H1 (cell line): ENCODE measurements at regions not wholly inside any gene's neighbourhood (a gene's known extent, or its start where the extent isn't known, plus 50 kb on each side); places are given as distances from the start of the nearest gene placed in this dataset.

ENCODE experiments used
- CTCF ChIA-PET: fragments of 300-600 bp; sonication (Branson Sonifier 250); formaldehyde crosslinking; loops from one replicate; lab custom pipeline; 2021; ENCODE audit not compliant: partially characterized antibody; lab: Charles Lee
- POLR2A ChIA-PET: fragments of 300-600 bp; sonication (Branson Sonifier 250); formaldehyde crosslinking; loops from one replicate; lab custom pipeline; 2021; ENCODE audit warnings: inconsistent platforms; ENCODE audit not compliant: partially characterized antibody; lab: Charles Lee
- DNase-seq, 2 experiments: peaks; one replicate each; pipeline versions ENCODE4 v3.0.0 to v3.0.0-alpha.2; 2010 to 2022; ENCODE audit warnings: low spot score in 2 of 2, low read depth in 1 of 2, mixed read lengths in 1 of 2
- FAIRE-seq: peaks from 2 replicates; lab custom pipeline; 2011; peaks lifted over from hg19 to GRCh38; lab: Jason Lieb, UNC
- H2AFZ ChIP-seq: 2 replicates; pipeline ENCODE4 v1.8.1; 2012; ENCODE audit warnings: low read length, inconsistent platforms
- H2AK5ac ChIP-seq: 2 replicates; pipeline ENCODE4 v1.6.1; 2013; ENCODE audit warnings: low read depth, low read length
- H2BK120ac ChIP-seq: replicated peaks from 2 replicates; pipeline ENCODE3; 2013; ENCODE audit warnings: low read depth, low read length, inconsistent platforms
- H2BK12ac ChIP-seq: 2 replicates; pipeline ENCODE4 v1.6.1; 2013; ENCODE audit warnings: low read depth, low read length
- H2BK15ac ChIP-seq: 2 replicates; pipeline ENCODE4 v1.6.1; 2013; ENCODE audit warnings: low read length
- H2BK20ac ChIP-seq: 2 replicates; pipeline ENCODE4 v1.6.1; 2013; ENCODE audit warnings: low read length
- H2BK5ac ChIP-seq: 2 replicates; pipeline ENCODE4 v1.6.1; 2013; ENCODE audit warnings: low read depth, low read length
- H3K14ac ChIP-seq: 2 replicates; pipeline ENCODE4 v1.6.1; 2013; ENCODE audit warnings: inconsistent platforms; ENCODE audit not compliant: insufficient read length
- H3K18ac ChIP-seq: 2 replicates; pipeline ENCODE4 v1.6.1; 2013; ENCODE audit warnings: low read length; ENCODE audit errors: extremely low read depth
- H3K23ac ChIP-seq: 2 replicates; pipeline ENCODE4 v1.6.1; 2013; ENCODE audit warnings: inconsistent platforms; ENCODE audit not compliant: insufficient read length
- H3K23me2 ChIP-seq: 2 replicates; pipeline ENCODE4 v1.6.1; 2013; ENCODE audit warnings: low read depth, low read length
- H3K27ac ChIP-seq: 2 replicates; pipeline ENCODE4 v1.6.1; 2011; ENCODE audit warnings: low read depth, low read length, inconsistent platforms
- H3K27me3 ChIP-seq, 4 experiments: replicated peaks in 1 of 4; 1 replicate in 1 of 4; 2 replicates in 3 of 4; pipeline versions ENCODE4 v1.6.1 to v1.8.1; 2011 to 2013; ENCODE audit warnings: low read length in 3 of 4, mild to moderate bottlenecking in 3 of 4, inconsistent platforms in 2 of 4, mixed read lengths in 2 of 4, moderate library complexity in 1 of 4; ENCODE audit not compliant: control insufficient read depth in 3 of 4, insufficient read depth in 3 of 4; ENCODE audit errors: extremely low read depth in 1 of 4
- H3K36me3 ChIP-seq, 4 experiments: 2 replicates each; pipeline versions ENCODE4 v1.6.1 to v1.8.1; 2011 to 2013; ENCODE audit warnings: mild to moderate bottlenecking in 4 of 4, low read length in 3 of 4, moderate library complexity in 2 of 4, control low read depth in 1 of 4, inconsistent platforms in 1 of 4; ENCODE audit not compliant: insufficient read depth in 4 of 4, control insufficient read depth in 2 of 4
- H3K4ac ChIP-seq: replicated peaks from 2 replicates; pipeline ENCODE3; 2013; ENCODE audit warnings: low read length, low read depth, mixed read lengths, inconsistent platforms; ENCODE audit not compliant: insufficient read length
- H3K4me1 ChIP-seq, 4 experiments: replicated peaks in 1 of 4; 1 replicate in 1 of 4; 2 replicates in 3 of 4; pipeline versions ENCODE4 v1.6.1 to v1.8.1; 2011 to 2013; ENCODE audit warnings: low read length in 3 of 4, inconsistent platforms in 2 of 4, mixed read lengths in 1 of 4; ENCODE audit not compliant: insufficient read depth in 4 of 4, control insufficient read depth in 3 of 4
- H3K4me2 ChIP-seq, 2 experiments: 2 replicates each; pipeline versions ENCODE4 v1.6.1 to v1.8.1; 2011 to 2013; ENCODE audit warnings: low read depth in 2 of 2, low read length in 2 of 2, control low read depth in 1 of 2, inconsistent platforms in 1 of 2, mild to moderate bottlenecking in 1 of 2; ENCODE audit not compliant: insufficient read depth in 1 of 2
- H3K4me3 ChIP-seq, 4 experiments: fragments of 200-600, 300-600 bp in 1 of 4; sonication (generic), shearing (Covaris generic), sonication (Bioruptor Twin) in 1 of 4; 2 replicates each; pipeline versions ENCODE4 v1.5.1 to v1.8.1; 2011 to 2016; ENCODE audit warnings: low read length in 4 of 4, low read depth in 3 of 4, control low read depth in 2 of 4, inconsistent platforms in 2 of 4, mild to moderate bottlenecking in 2 of 4, mixed read lengths in 1 of 4, moderate library complexity in 1 of 4; ENCODE audit not compliant: insufficient read depth in 2 of 4; ENCODE audit errors: extremely low read depth in 1 of 4
- H3K56ac ChIP-seq: replicated peaks from 2 replicates; pipeline ENCODE3; 2013; ENCODE audit warnings: low read depth, mild to moderate bottlenecking, mixed read lengths, low read length, inconsistent platforms; ENCODE audit not compliant: insufficient read length
- H3K79me1 ChIP-seq: 2 replicates; pipeline ENCODE4 v1.6.1; 2013; ENCODE audit warnings: low read depth, low read length, control low read depth
- H3K79me2 ChIP-seq, 2 experiments: 2 replicates each; pipeline versions ENCODE4 v1.6.1 to v1.8.1; 2012 to 2013; ENCODE audit warnings: low read length in 2 of 2, mild to moderate bottlenecking in 2 of 2, inconsistent platforms in 1 of 2; ENCODE audit not compliant: insufficient read depth in 2 of 2, control insufficient read depth in 1 of 2
- H3K9ac ChIP-seq, 4 experiments: replicated peaks in 1 of 4; 1 replicate in 1 of 4; 2 replicates in 3 of 4; pipeline versions ENCODE4 v1.6.1 to v1.8.1; 2011 to 2013; ENCODE audit warnings: low read depth in 3 of 4, low read length in 3 of 4, control low read depth in 2 of 4, mild to moderate bottlenecking in 2 of 4, moderate library complexity in 2 of 4, inconsistent platforms in 1 of 4; ENCODE audit errors: extremely low read depth in 1 of 4
- H3K9me3 ChIP-seq, 2 experiments: 2 replicates each; pipeline versions ENCODE4 v1.6.1 to v1.8.1; 2012 to 2013; ENCODE audit warnings: mild to moderate bottlenecking in 2 of 2, moderate library complexity in 2 of 2, control low read depth in 1 of 2, inconsistent platforms in 1 of 2, low read depth in 1 of 2, low read length in 1 of 2, mixed read lengths in 1 of 2; ENCODE audit not compliant: insufficient read depth in 2 of 2
- H4K20me1 ChIP-seq, 2 experiments: replicated peaks in 1 of 2; 2 replicates each; pipeline versions ENCODE3 to v1.8.1; 2011 to 2013; ENCODE audit warnings: inconsistent platforms in 2 of 2, low read length in 2 of 2, mild to moderate bottlenecking in 1 of 2; ENCODE audit not compliant: insufficient read depth in 2 of 2, control insufficient read depth in 1 of 2
- H4K5ac ChIP-seq: 2 replicates; pipeline ENCODE4 v1.6.1; 2013; ENCODE audit warnings: low read length, low read depth, mixed read lengths, inconsistent platforms; ENCODE audit not compliant: insufficient read length
- H4K8ac ChIP-seq: 2 replicates; pipeline ENCODE4 v1.8.0; 2013; ENCODE audit warnings: mild to moderate bottlenecking, moderate library complexity, low read length, inconsistent platforms; ENCODE audit not compliant: insufficient read depth; ENCODE audit errors: extremely low read depth
- H4K91ac ChIP-seq: replicated peaks from 2 replicates; pipeline ENCODE3; 2013; ENCODE audit warnings: low read length, mixed read lengths, inconsistent platforms; ENCODE audit not compliant: insufficient read length
- ASH2L ChIP-seq: fragments of 200-600, 300-600 bp; sonication (generic); IDR thresholded peaks from one replicate; pipeline ENCODE4 v1.7.1; 2017; ENCODE audit warnings: low read length
- ATF2 ChIP-seq: IDR thresholded peaks from 2 replicates; pipeline ENCODE4 v1.6.1; 2012; ENCODE audit warnings: low read length, inconsistent platforms
- ATF3 ChIP-seq: IDR thresholded peaks from 2 replicates; pipeline ENCODE4 v1.6.1; 2011; ENCODE audit warnings: low read depth, mild to moderate bottlenecking, low read length; ENCODE audit not compliant: insufficient read depth
- BRCA1 ChIP-seq: IDR thresholded peaks from 2 replicates; pipeline ENCODE4 v1.6.1; 2012; ENCODE audit warnings: low read depth, low read length, improper control_type of control experiment
- CEBPB ChIP-seq: IDR thresholded peaks from 2 replicates; pipeline ENCODE4 v1.6.1; 2012; ENCODE audit warnings: low read depth, low read length
- HDAC6 ChIP-seq: IDR thresholded peaks from one replicate; pipeline ENCODE4 v1.7.1; 2012; ENCODE audit warnings: low read depth, mild to moderate bottlenecking, inconsistent platforms, low read length, moderate library complexity
- POLR2A ChIP-seq, 2 experiments: IDR thresholded peaks; 1 replicate in 1 of 2; 2 replicates in 1 of 2; pipeline ENCODE4 v1.6.1; 2011; ENCODE audit warnings: low read depth in 2 of 2, low read length in 2 of 2, mild to moderate bottlenecking in 2 of 2; ENCODE audit errors: control extremely low read depth in 1 of 2
- RAD21 ChIP-seq, 2 experiments: IDR thresholded peaks in 1 of 2; conservative IDR thresholded peaks in 1 of 2; 2 replicates each; pipeline ENCODE4 v1.6.1; 2011; ENCODE audit warnings: low read depth in 2 of 2, low read length in 2 of 2, improper control_type of control experiment in 1 of 2, inconsistent platforms in 1 of 2, mild to moderate bottlenecking in 1 of 2, moderate library complexity in 1 of 2
- RNF2 ChIP-seq: fragments of 200-900, 300-1000 bp; sonication (generic); IDR thresholded peaks from 2 replicates; pipeline ENCODE4 v1.7.1; 2016; ENCODE audit warnings: borderline replicate concordance, low read depth, mild to moderate bottlenecking, antibody characterized with exemption, low read length; ENCODE audit not compliant: poor library complexity, severe bottlenecking; ENCODE audit errors: missing control alignments
- SAP30 ChIP-seq: fragments of 300-600 bp; sonication (generic); IDR thresholded peaks from 2 replicates; pipeline ENCODE4 v1.7.1; 2012; ENCODE audit warnings: low read length, moderate library complexity, mild to moderate bottlenecking, inconsistent platforms; ENCODE audit not compliant: insufficient read depth, insufficient replicate concordance
- SIN3A ChIP-seq, 2 experiments: IDR thresholded peaks in 1 of 2; conservative IDR thresholded peaks in 1 of 2; 2 replicates each; pipeline ENCODE4 v1.6.1; 2011 to 2012; ENCODE audit warnings: low read length in 2 of 2, improper control_type of control experiment in 1 of 2, low read depth in 1 of 2, mild to moderate bottlenecking in 1 of 2
- SP1 ChIP-seq: IDR thresholded peaks from 2 replicates; pipeline ENCODE4 v1.6.1; 2011; ENCODE audit warnings: low read depth, low read length
- WGBS, 2 experiments: shearing (Covaris generic) in 1 of 2; methylation state at CpG; one replicate each; pipeline versions ENCODE4 v1.1.6 to v1.1.7; 2013 to 2015; ENCODE audit warnings: low lambda C conversion rate in 2 of 2, mixed read lengths in 2 of 2, inconsistent platforms in 1 of 2, low coverage in 1 of 2, missing lambda C conversion rate in 1 of 2; ENCODE audit not compliant: insufficient replicate concordance in 2 of 2, insufficient coverage in 1 of 2, insufficient read length in 1 of 2; ENCODE audit errors: extremely low coverage in 1 of 2, missing lambda C conversion rate in 1 of 2; 5-methylcytosine and 5-hydroxymethylcytosine counted together

GRCh38 chr17:72565758-72566157 lies 444.9 kb downstream of the SOX9 start:
- Histone ChIP-seq H2BK120ac (no peak overlapping the region), H3K14ac (no peak overlapping the region), H3K18ac (no peak overlapping the region), H3K4me1 (peaks cover 0 to 2% (median under 1%) of the 10 kb centered on the region in 4 experiments; a peak in 5 of 7 replicates), H3K79me2 (no peaks in the 10 kb centered on the region), H2BK12ac (no peak overlapping the region), H3K4me2 (no peak overlapping the region), H4K8ac (no peak overlapping the region), H2BK20ac (no peak overlapping the region), H3K79me1 (no peaks in the 10 kb centered on the region), H3K23me2 (no peaks in the 10 kb centered on the region), H2AK5ac (no peak overlapping the region), H3K4me3 (no peak overlapping the region), H3K36me3 (no peaks in the 10 kb centered on the region), H4K91ac (no peak overlapping the region), H3K23ac (no peak overlapping the region), H2BK5ac (no peak overlapping the region), H3K4ac (no peak overlapping the region), H2BK15ac (no peak overlapping the region), H4K5ac (no peak overlapping the region), H3K27me3 (no peaks in the 10 kb centered on the region), H4K20me1 (no peaks in the 10 kb centered on the region), H3K9me3 (no peaks in the 10 kb centered on the region), H2AFZ (no peak overlapping the region), H3K56ac (no peak overlapping the region), H3K9ac (no peak overlapping the region), H3K27ac (no peak overlapping the region)
- ChIA-PET CTCF (interaction anchor here (1.2 to 10.1 kb wide), 3 partner anchors 9 to 161 kb away, joined by 5 to 178 read pairs (median 6); no protein-coding TSS in a partner anchor), POLR2A (no interaction called here)
- DNase-seq (no peak), FAIRE-seq (no peak)
- 80% methylated on average over 2 of the region's 7 CpGs; no CpG with 5 or more reads in 1 of the 2 experiments for WGBS, 2 experiments
- TF ChIP-seq RAD21 (IDR thresholded peaks at IDR 0.05 in 1 of 2, conservative IDR thresholded peaks at IDR 0.05 in 1 of 2; ENCODE audit: low read depth in 2 of 2, low read length in 2 of 2) (no peak), SIN3A (conservative IDR thresholded peaks at IDR 0.05 in 1 of 2, IDR thresholded peaks at IDR 0.05 in 1 of 2; ENCODE audit: low read depth in 1 of 2, low read length in 2 of 2) (no peak), BRCA1 (no peak), ATF2 (no peak), ASH2L (no peak), SAP30 (no peak), POLR2A (IDR thresholded peaks at IDR 0.05; ENCODE audit: control extremely low read depth in 1 of 2, low read depth in 2 of 2, low read length in 2 of 2) (no peak), SP1 (no peak), RNF2 (no peak), CEBPB (no peak), HDAC6 (no peak), ATF3 (no peak)
